SH-SY5Y (cell line): ENCODE measurements at regions not wholly inside any gene's neighbourhood (a gene's known extent, or its start where the extent isn't known, plus 50 kb on each side); places are given as distances from the start of the nearest gene placed in this dataset.

Experiments used
- GATA2 ChIP-seq: IDR thresholded peaks from 2 replicates; pipeline ENCODE4 v1.6.1; 2011; ENCODE audit warnings: mild to moderate bottlenecking, low read depth, low read length
- GATA3 ChIP-seq: IDR thresholded peaks from 2 replicates; pipeline ENCODE4 v1.6.1; 2011; ENCODE audit warnings: low read depth, mild to moderate bottlenecking, low read length, moderate library complexity

DNA sequence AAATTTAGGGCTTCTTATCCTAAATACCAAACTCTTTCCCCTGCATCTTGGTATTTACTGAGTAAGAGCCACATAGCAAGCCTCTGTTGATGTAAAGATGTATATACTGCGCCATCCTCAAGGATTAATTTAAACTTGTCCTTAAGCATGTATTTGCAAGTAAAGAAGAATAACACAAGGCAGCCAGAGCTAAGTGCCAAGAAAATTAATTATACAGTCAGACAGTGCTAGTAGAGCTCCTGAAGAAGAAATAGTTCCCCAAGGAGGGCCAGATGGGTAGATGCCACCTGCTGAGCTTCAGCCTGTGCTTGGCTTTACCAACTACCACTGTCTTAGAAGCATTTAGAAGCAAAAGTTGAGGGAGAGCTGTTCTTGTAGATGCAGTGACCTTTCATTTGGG is 470.0 kb downstream of the BUD13 start:
- TF ChIP-seq GATA2 = no peak
- no peak for TF ChIP-seq GATA3
